Tibial nerve (tissue), 4 donors: ENCODE measurements at regions not wholly inside any gene's neighbourhood (a gene's known extent, or its start where the extent isn't known, plus 50 kb on each side); places are given as distances from the start of the nearest gene placed in this dataset.

Source experiments
- DNase-seq, 2 donors: peaks; one replicate each; pipeline ENCODE4 v3.0.0-alpha.2; 2019; ENCODE audit warnings: low spot score in 2 of 2
- H3K27ac ChIP-seq, 4 donors: fragments of 200-600 bp; sonication (generic) in 3 of 4; one replicate each; pipeline ENCODE4 v1.5.1; 2017 to 2019; ENCODE audit warnings: mild to moderate bottlenecking in 1 of 4
- H3K27me3 ChIP-seq, 2 donors: fragments of 200-600 bp; sonication (generic) in 1 of 2; one replicate each; pipeline versions ENCODE4 v1.5.1 to v1.6.0; 2017 to 2019
- H3K36me3 ChIP-seq, 3 donors: fragments of 200-600 bp; sonication (generic); one replicate each; pipeline ENCODE4 v1.5.1; 2018 to 2019
- H3K4me1 ChIP-seq, 4 donors: fragments of 200-600 bp; sonication (generic) in 3 of 4; one replicate each; pipeline ENCODE4 v1.5.1; 2017 to 2019
- H3K4me3 ChIP-seq, 4 donors: fragments of 200-600 bp; sonication (generic) in 3 of 4; one replicate each; pipeline ENCODE4 v1.5.1; 2017 to 2019; ENCODE audit warnings: mild to moderate bottlenecking in 1 of 4, moderate library complexity in 1 of 4
- H3K9me3 ChIP-seq, 4 donors: fragments of 200-600 bp; sonication (generic) in 3 of 4; one replicate each; pipeline ENCODE4 v1.5.1; 2017 to 2019
- EP300 ChIP-seq, 2 donors: sonication (generic); formaldehyde crosslinking; IDR thresholded peaks; one replicate each; pipeline ENCODE4 v1.6.1; 2017; ENCODE audit warnings: antibody characterized with exemption in 2 of 2, mild to moderate bottlenecking in 1 of 2
- POLR2A ChIP-seq, 2 donors: fragments of 450-650 bp; IDR thresholded peaks; one replicate each; pipeline ENCODE4 v1.6.1; 2017; ENCODE audit warnings: antibody characterized with exemption in 2 of 2, mild to moderate bottlenecking in 2 of 2, moderate library complexity in 2 of 2
- WGBS, 2 donors: methylation state at CpG; one replicate each; pipeline ENCODE4 v1.1.5; 2018; 5-methylcytosine and 5-hydroxymethylcytosine counted together
- TF ChIP-seq, protein P1 (sequence below), 5 experiments: fragments of 200-600 bp in 3 of 5; fragments of 450-650 bp in 2 of 5; sonication (generic) in 3 of 5; IDR thresholded peaks; one replicate each; pipeline ENCODE4 v1.5.1; 2016 to 2019; ENCODE audit warnings: antibody characterized with exemption in 5 of 5, mild to moderate bottlenecking in 3 of 5, moderate library complexity in 2 of 5

DNA sequence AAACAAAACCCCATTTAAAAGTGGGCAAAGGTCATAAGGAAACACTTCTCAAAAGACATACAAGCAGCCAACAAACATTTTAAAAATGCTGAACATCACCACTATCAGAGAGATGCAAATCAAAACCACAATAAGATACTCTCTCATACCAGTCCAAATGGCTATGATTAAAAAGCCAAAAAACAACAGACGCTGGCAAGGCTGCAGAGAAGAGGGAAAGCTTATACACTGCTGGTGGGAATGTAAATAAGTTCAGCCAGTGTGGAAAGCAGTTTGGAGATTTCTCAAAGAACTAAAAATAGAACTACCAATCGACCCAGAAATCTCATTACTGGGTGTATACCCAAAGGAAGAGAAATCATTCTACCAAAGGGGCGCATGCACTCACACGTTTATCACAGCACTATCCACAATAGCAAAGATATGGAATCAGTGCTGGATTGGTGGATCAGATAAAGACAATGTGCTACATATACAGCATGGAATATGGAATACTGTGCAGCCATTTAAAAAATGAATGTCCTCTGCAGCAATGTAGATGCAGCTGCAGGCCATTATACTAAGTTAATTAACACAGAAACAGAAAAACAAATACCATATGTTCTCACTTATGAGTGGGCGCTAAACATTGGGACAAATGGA is 102.1 kb upstream of the DAAM1 start:
- no peaks in the 10 kb centered on the region for H3K4me1 ChIP-seq
- no peak for DNase-seq
- H3K36me3 ChIP-seq: no peaks in the 10 kb centered on the region
- H3K27ac ChIP-seq: no peak overlapping the region
- TF ChIP-seq POLR2A (IDR thresholded peaks at IDR 0.05) (no peak), EP300 (IDR thresholded peaks at IDR 0.05) (no peak)
- TF ChIP-seq, protein P1, sequence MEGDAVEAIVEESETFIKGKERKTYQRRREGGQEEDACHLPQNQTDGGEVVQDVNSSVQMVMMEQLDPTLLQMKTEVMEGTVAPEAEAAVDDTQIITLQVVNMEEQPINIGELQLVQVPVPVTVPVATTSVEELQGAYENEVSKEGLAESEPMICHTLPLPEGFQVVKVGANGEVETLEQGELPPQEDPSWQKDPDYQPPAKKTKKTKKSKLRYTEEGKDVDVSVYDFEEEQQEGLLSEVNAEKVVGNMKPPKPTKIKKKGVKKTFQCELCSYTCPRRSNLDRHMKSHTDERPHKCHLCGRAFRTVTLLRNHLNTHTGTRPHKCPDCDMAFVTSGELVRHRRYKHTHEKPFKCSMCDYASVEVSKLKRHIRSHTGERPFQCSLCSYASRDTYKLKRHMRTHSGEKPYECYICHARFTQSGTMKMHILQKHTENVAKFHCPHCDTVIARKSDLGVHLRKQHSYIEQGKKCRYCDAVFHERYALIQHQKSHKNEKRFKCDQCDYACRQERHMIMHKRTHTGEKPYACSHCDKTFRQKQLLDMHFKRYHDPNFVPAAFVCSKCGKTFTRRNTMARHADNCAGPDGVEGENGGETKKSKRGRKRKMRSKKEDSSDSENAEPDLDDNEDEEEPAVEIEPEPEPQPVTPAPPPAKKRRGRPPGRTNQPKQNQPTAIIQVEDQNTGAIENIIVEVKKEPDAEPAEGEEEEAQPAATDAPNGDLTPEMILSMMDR (IDR thresholded peaks at IDR 0.05): no peak
- no peaks in the 10 kb centered on the region for H3K9me3 ChIP-seq
- 41 to 45% methylated on average over 5 of the region's 5 CpGs for WGBS, 2 donors
- H3K4me3 ChIP-seq: no peak overlapping the region
- H3K27me3 ChIP-seq: no peaks in the 10 kb centered on the region

GRCh38 chr14:59087240-59087639 is 101.2 kb upstream of the DAAM1 start:
- H3K4me1 ChIP-seq: no peaks in the 10 kb centered on the region
- 80 to 90% methylated on average over 3 of the region's 3 CpGs for WGBS, 2 donors
- H3K9me3 ChIP-seq: no peaks in the 10 kb centered on the region
- no peaks in the 10 kb centered on the region for H3K27me3 ChIP-seq
- no peak overlapping the region for H3K27ac ChIP-seq
- no peak for DNase-seq
- TF ChIP-seq POLR2A (IDR thresholded peaks at IDR 0.05): no peak
- TF ChIP-seq, protein P1 (IDR thresholded peaks at IDR 0.05): no peak
- no peak for TF ChIP-seq EP300 (IDR thresholded peaks at IDR 0.05)
- no peaks in the 10 kb centered on the region for H3K36me3 ChIP-seq
- H3K4me3 ChIP-seq: no peak overlapping the region

DNA sequence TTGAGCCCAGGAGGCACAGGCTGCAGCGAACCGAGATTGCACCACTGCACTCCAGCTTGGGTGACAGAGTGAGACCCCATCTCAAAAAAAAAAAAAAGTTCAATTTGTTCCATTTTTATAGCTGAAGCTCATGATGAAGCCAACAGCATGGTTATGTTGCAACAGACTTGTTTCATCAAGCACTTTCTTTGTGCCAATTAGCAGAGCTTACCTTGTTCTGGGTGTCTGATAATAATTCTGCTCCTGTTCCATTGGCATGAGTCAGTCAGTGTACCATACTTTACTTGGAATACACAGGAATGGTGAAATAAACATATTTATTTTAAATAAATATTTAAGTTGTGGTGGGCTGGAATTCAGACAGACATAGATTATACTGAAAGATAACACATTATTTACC is 100.8 kb upstream of the DAAM1 start:
- no peak for DNase-seq
- WGBS, 2 donors: 78 to 82% methylated on average over 2 of the region's 2 CpGs
- Histone ChIP-seq H3K9me3 (no peaks in the 10 kb centered on the region), H3K4me3 (no peak overlapping the region), H3K36me3 (no peaks in the 10 kb centered on the region), H3K27me3 (no peaks in the 10 kb centered on the region), H3K4me1 (no peaks in the 10 kb centered on the region), H3K27ac (no peak overlapping the region)
- TF ChIP-seq, protein P1 (IDR thresholded peaks at IDR 0.05): no peak
- TF ChIP-seq POLR2A (IDR thresholded peaks at IDR 0.05): no peak

DNA sequence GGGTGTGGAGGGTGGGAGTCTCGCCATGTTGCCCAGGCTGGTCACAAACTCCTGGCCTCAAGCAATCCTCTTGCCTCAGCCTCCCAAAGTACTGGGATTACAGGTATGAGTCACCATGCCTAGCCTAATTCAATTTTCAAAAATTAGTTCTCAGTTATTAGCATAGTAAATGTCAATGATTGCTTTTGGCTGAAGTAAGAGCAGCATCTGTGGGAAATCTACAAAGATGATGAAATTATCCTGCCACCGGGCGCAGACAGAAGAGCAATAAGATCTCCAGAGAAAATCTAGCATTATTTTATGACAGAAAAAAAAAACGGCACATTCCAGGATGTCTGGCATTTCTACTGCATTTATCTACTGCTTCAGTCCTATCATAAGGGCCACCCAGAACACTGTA is 97.9 kb upstream of the DAAM1 start:
- H3K36me3 ChIP-seq: no peaks in the 10 kb centered on the region
- DNase-seq: no peak
- TF ChIP-seq POLR2A (IDR thresholded peaks at IDR 0.05) (no peak), EP300 (IDR thresholded peaks at IDR 0.05) (no peak)
- TF ChIP-seq, protein P1 (IDR thresholded peaks at IDR 0.05): no peak
- H3K9me3 ChIP-seq: no peaks in the 10 kb centered on the region
- no peaks in the 10 kb centered on the region for H3K4me1 ChIP-seq
- no peak overlapping the region for H3K27ac ChIP-seq
- no peaks in the 10 kb centered on the region for H3K27me3 ChIP-seq
- H3K4me3 ChIP-seq: no peak overlapping the region
- WGBS, 2 donors: 54 to 61% methylated on average over 4 of the region's 4 CpGs

- 46 to 60% methylated on average over 4 of the region's 4 CpGs for WGBS, 2 donors
- DNase-seq: no peak
- no peak for TF ChIP-seq EP300 (IDR thresholded peaks at IDR 0.05)
- TF ChIP-seq, protein P1 (IDR thresholded peaks at IDR 0.05): no peak
- no peak for TF ChIP-seq POLR2A (IDR thresholded peaks at IDR 0.05)
- Histone ChIP-seq H3K4me3 (no peak overlapping the region), H3K4me1 (no peaks in the 10 kb centered on the region), H3K27me3 (no peaks in the 10 kb centered on the region), H3K9me3 (no peaks in the 10 kb centered on the region), H3K36me3 (no peaks in the 10 kb centered on the region), H3K27ac (no peak overlapping the region)
These were observed 97.1 kb upstream of the DAAM1 start for GRCh38 chr14:59091404-59091803.
